COLO668 (cell line): ENCODE measurements at regions not wholly inside any gene's neighbourhood (a gene's known extent, or its start where the extent isn't known, plus 50 kb on each side); places are given as distances from the start of the nearest gene placed in this dataset.
"Not testable (repeated sequence)": the region's sequence is repeated elsewhere in the genome, so short reads cannot be mapped to it uniquely, and the experiment has no call there.

Source experiments
- DNase-seq: peaks from one replicate; lab custom pipeline; 2025; ENCODE audit not compliant: unreplicated experiment; lab: John Stamatoyannopoulos, UW

DNA sequence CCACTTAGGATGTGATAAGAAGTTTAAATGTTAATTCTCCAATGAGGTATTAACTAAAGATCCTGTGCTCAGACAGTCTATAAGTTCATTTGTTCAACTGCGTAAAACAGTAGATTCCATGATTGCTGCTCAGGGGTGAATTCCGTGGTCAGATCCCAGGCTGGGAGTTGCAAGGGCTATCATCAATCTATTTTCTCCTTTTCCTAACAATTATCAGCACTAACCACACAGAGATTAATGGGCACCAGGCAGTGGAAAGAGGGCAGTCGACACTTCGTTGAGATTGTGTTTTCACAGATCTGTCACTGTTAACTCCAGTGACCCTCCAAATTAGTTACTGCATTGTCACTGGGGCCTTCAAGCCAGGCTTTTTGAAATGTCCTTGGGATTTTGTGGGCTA, 154.1 kb upstream of the SPRED2 start:
- DNase-seq: no peak

DNA sequence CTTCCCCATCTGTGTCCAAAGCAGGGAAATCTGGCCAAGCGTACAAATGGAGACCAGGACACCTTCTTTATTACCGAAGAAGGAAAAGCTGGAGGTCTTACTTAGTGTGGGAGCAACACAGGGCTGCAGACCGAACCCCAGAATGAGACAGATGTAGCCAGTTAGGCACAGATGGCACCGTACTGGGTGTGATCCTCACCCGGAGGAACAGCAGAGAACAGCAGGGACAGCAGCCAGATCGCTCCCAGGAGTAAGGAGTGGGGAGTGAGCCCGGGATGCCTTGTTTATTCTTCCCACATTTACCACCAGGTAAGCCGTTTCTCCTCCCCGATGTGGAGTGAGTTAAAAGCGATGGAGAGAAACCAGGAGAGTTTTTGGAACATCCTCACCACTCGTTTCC, 150.7 kb upstream of the SPRED2 start:
- DNase-seq: no peak

DNA sequence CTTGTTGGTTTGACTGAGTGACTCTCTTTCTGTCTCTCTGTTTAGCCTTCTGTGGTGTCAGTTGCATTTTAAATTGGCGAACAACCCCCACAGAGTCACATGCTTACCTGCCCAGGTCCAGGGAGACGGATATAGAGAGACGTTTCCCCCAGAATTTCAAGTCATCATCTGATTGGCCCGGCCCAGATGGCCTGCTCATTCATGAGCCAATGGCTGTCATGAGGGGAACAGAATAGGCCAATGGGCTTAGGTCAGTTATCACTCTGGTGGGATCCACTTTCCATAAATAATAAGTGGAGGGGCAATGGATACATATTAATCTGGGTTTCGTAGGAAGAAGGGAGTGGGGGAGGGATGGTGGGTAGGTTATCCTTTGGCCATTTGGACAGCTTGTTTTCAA, 150.0 kb upstream of the SPRED2 start:
- no peak for DNase-seq

DNA sequence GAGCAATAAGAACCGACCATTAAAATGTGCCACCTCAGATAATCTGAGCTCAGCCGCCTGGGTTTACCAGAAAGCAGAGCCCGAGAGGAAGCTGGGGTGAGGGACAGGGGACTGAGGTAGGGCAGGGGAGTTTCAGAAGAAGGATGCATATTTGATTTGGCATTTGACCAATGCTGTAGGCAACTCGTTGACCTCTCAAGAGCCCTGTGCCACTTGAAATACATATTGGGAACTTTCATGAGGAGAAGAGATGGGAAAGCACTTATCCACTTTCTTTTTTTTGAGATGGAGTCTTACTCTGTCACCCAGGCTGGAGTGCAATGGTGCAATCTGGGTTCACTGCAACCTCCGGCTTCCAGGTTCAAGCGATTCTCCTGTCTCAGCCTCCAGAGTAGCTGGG, 148.4 kb upstream of the SPRED2 start:
- DNase-seq: no peak

GRCh38 chr2:65579506-65580235, 147.3 kb upstream of the SPRED2 start:
- no peak for DNase-seq

DNA sequence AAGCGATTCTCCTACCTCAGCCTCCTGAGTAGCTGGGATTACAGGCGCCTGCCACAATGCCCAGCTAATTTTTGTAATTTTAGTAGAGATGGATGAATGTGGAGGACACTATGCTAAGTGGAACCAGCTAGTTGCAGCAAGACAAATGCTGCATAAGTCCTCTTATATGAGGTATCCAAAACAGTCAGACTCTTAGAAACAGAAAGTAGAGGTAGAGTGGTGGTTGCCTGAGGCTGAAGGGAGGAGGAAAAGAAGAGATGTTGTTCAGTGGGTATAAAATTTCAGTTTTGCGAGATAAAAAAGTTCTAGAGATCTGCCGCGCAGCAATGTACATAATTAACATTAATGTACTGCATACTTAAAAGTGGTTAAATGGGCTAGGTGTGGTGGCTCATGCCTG, 145.3 kb upstream of the SPRED2 start:
- no peak for DNase-seq

DNA sequence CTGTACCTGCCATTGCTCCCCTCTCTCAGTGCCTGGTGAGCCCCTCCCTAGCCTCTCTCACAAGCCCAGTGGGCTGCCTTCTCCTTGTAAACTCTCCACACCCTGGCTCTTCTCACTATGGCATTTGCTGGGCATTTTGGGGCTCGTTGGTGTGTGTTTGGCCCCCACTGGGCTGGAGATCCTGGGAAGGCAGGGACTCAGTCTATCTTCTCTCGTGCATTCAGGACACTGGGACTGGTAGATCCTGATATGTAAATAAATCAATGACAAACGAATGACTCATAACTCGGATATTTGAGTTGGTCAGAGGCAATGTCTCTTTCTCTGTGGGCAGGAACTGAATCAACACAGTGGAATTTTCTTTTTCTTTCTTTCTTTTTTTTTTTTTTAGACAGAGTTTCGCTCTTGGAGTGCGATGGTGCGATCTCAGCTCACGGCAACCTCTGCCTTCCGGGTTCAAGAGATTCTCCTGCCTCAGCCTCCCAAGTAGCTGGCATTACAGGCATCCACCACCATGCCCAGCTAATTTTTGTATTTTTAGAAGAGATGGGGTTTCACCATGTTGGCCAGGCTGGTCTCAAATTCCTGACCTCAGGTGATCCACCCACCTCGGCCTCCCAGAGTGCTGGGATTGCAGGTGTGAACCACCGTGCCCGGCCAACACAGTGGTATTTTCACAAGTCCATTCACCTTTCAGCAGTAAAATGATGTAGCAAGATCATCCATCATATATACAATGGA, 144.6 kb upstream of the SPRED2 start:
- DNase-seq: no peak

DNA sequence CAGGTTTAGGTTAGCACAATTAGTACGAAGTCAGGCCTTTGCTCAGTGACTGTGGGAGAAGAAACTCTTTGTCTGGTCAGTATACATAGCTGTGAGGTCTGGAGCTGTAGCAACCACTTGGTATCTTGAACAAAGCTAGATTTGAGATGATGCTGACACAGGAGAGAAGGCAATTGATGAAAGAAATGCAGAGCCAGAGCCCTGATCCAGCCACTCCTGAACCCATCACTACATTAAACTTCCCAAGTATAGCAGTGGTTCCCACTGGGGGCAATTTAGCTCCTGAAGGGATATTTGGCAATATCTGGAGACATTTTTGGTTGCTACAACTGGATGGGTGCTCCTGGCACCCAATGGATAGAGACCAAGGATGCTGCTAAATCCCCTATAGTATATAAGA, 143.9 kb upstream of the SPRED2 start:
- no peak for DNase-seq

DNA sequence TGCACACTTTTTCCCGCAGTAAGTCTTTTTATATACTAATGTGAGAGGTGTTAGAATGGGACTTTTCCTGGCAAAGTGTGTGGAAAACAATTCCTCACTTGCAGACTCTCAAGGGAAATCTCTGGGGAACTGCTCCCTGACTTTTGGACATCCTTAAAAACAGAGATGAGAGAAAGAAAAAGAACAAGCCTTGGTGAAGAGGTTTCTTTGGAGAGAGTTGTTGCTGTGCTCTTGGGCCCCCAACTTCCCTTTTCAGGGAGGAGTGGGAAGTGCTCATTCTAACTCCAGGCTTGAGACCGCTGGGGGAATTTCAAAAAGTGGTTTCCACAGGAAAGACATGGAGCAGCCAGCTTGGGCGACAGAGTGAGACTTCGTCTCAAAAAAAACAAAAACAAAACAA, 142.6 kb upstream of the SPRED2 start:
- no peak for DNase-seq

DNA sequence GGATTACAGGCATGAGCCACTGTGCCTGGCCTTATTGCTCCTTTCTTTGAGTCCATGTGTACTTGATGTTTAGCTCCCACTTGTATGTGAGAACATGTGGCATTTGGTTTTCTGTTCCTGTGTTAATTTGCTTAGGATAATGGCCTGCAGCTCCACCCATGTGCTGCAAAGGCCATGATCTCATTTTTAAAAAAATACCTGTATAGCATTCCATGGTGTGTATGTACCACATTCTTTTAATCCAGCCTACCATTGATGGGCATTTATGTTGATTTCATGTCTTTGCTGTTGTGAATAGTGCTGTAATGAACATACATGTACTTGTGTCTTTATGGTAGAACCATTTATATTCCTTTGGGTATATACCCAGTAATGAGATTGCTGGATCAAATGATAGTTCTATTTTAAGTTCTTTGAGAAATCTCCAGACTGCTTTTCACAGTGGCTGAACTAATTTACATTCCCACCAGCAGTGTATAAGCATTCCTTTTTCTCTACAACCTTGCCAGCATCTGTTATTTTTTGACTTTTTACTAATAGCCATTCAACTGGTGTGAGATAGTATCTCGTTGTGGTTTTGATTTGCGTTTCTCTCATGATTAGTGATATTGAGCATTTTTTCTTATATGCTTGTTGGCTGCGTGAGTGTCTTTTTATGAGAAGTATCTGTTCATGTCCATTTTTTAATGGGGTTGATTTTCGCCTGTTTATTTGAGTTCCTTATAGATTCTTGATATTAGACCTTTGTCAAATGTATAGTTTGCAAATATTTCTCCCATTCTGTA, 136.4 kb upstream of the SPRED2 start:
- DNase-seq: not testable (repeated sequence)

DNA sequence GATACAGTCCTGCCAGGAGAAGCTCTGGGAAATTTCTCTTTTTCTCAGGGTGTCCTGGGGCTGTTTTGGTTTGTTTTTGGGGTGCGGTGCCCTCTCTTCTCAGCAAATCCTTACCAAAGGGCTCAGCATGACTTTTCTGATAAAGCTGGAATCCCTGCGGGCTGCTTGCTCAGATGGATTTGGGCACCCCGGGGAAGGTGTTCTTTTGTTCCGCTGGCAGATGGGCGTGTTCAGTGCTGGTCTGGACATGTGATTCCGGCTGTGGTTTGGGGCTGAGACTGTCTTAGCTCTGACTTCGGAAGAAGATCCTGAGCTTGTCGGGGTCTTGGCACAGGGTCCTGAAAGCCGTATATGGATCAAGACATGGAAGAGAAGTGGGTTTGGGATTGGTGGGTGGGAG, 134.2 kb upstream of the SPRED2 start:
- no peak for DNase-seq

GRCh38 chr2:65565681-65566080, 133.3 kb upstream of the SPRED2 start:
- DNase-seq: no peak

GRCh38 chr2:65564299-65564698, 131.9 kb upstream of the SPRED2 start:
- no peak for DNase-seq

DNA sequence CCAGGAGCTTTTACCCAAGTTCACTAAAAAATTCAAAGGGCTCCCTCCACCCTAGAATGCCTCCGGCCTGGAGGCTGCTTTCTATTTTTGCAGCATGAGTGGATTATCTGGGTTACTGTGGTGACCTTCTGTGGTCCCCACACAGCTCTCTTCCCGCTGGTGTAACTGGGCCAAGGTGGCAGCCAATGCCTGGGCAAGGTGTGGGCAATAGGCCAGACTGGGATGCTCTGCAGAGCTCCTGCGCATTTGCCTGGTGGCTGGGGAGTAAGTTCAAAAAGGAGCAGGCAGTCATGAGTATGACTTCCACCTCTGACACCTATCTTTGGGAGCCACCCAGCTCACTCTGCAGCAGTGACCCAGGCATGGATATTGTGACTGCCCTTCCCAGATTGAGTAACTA, 130.5 kb upstream of the SPRED2 start:
- no peak for DNase-seq

- DNase-seq: no peak
These were observed 126.3 kb upstream of the SPRED2 start for GRCh38 chr2:65558743-65559142.

- DNase-seq: no peak
These were observed 125.5 kb upstream of the SPRED2 start for GRCh38 chr2:65557616-65558573.

DNA sequence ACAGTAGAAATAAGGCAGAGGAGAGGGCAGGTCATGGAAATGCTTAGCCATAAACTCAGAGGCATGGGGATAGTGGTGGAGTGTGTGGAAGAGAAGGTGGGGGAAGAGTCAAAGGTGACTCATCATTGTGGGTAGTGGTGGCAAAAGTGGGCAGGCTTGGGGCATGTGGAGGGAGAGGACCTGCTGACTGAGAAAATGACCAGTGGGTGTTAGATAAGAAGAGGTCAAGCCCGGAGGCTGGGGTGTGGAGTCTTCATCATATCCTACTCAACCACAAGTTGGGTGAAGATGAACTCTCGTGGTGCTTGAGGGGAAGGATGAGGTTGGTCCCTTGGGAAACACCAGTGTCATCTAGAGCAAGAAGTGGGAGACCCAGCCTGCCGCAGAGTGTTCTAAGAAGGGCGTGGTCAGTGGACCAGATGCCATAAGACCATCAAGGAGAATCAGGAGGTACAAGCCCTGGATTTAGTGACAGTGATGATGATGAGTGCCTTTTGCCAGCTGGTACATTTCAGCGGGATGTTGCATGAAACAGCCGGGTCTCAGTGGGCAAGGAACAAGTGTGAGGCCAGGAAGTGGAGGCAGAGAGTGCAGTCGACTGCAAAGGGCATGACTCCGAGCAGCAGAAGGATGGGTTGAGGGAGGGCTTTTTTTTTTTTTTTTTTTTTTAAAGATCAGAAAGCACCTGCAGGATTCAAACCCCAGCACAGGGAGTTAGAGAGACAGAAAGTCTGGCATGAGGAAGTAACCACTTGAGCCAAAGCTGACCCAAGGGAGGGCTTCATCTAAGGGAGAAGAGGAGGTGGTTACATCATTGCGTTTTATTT, 122.6 kb upstream of the SPRED2 start:
- no peak for DNase-seq

GRCh38 chr2:65553504-65554074, 121.2 kb upstream of the SPRED2 start:
- no peak for DNase-seq

DNA sequence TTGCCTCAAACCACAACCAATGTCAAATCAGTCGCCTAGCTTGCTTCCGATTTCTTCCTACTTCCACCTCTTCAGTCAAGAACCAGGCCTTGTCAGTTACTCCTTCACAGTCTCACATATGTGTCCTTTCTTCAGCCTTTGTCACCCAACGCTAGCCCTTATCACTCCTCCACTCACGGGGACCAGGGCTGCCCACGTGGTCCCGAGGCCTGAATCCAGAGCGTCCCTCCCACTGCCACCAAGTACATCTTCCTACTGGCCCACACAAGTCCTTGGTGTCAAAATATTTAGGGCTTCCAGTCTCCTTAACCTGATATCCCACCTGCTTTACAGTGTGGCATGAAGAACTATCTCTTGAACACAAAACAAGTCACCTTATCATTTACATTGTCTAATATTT, 119.1 kb upstream of the SPRED2 start:
- no peak for DNase-seq

- DNase-seq: no peak
These were observed 117.8 kb upstream of the SPRED2 start for GRCh38 chr2:65550246-65550645.
